ENCODE measurements at regions not wholly inside any gene's neighbourhood (a gene's known extent, or its start where the extent isn't known, plus 50 kb on each side); places are given as distances from the start of the nearest gene placed in this dataset.

- no peak for TF ChIP-seq CTCF (IDR thresholded peaks at IDR 0.05; ENCODE audit: poor library complexity, severe bottlenecking)
- TF ChIP-seq EZH2 (IDR thresholded peaks at IDR 0.05; ENCODE audit: borderline replicate concordance, insufficient read depth, low read length, poor library complexity, severe bottlenecking) = no peak
- TF ChIP-seq RAD21 (conservative IDR thresholded peaks at IDR 0.05) = no peak
Measured at GRCh38 chr3:194962056-194962455, 276.4 kb downstream of the FAM43A start.
